CD8-positive, alpha-beta memory T cell (primary cell): ENCODE measurements at regions not wholly inside any gene's neighbourhood (a gene's known extent, or its start where the extent isn't known, plus 50 kb on each side); places are given as distances from the start of the nearest gene placed in this dataset.
"Not testable (repeated sequence)": the region's sequence is repeated elsewhere in the genome, so short reads cannot be mapped to it uniquely, and the experiment has no call there.

Experiments used
- CTCF ChIA-PET: fragments of 350-600 bp; sonication (Branson Sonifier 250); formaldehyde crosslinking; loops from one replicate; lab custom pipeline; 2021; ENCODE audit warnings: antibody characterized with exemption; lab: Charles Lee
- POLR2A ChIA-PET: fragments of 350-600 bp; sonication (Branson Sonifier 250); formaldehyde crosslinking; loops from one replicate; lab custom pipeline; 2021; ENCODE audit warnings: antibody characterized with exemption; lab: Charles Lee
- DNase-seq, 5 donors: peaks; one replicate each; pipeline versions ENCODE4 v3.0.0 to v3.0.0-alpha.2; 2020 to 2022; ENCODE audit warnings: mixed read lengths in 1 of 5
- H3K27ac ChIP-seq: one replicate; pipeline ENCODE4 v1.7.0; 2013; ENCODE audit warnings: low read depth, mild to moderate bottlenecking, low read length, moderate library complexity
- H3K27me3 ChIP-seq: 2 replicates; pipeline ENCODE4 v1.7.0; 2013; ENCODE audit warnings: low read length, mild to moderate bottlenecking; ENCODE audit not compliant: insufficient read depth, poor library complexity, severe bottlenecking
- H3K36me3 ChIP-seq: 2 replicates; pipeline ENCODE4 v1.7.0; 2013; ENCODE audit warnings: mild to moderate bottlenecking, low read length, moderate library complexity; ENCODE audit not compliant: insufficient read depth
- H3K4me1 ChIP-seq: 2 replicates; pipeline ENCODE4 v1.7.0; 2013; ENCODE audit warnings: mild to moderate bottlenecking, low read length, moderate library complexity; ENCODE audit not compliant: insufficient read depth
- H3K4me3 ChIP-seq: 2 replicates; pipeline ENCODE4 v1.7.0; 2013; ENCODE audit warnings: mild to moderate bottlenecking, low read length
- H3K9me3 ChIP-seq: 2 replicates; pipeline ENCODE4 v1.7.0; 2013; ENCODE audit warnings: mild to moderate bottlenecking, low read length
- H3K27ac Mint-ChIP-seq, 8 donors: one replicate each; pipeline ENCODE4 v1.8.0; 2020 to 2021; ENCODE audit warnings: mixed read lengths in 8 of 8, mild to moderate bottlenecking in 6 of 8, inconsistent platforms in 3 of 8, moderate library complexity in 3 of 8
- H3K27me3 Mint-ChIP-seq, 2 donors: one replicate each; pipeline ENCODE4 v1.8.0; 2020 to 2021; ENCODE audit warnings: mixed read lengths in 2 of 2, mild to moderate bottlenecking in 1 of 2, moderate library complexity in 1 of 2
- H3K36me3 Mint-ChIP-seq, 3 donors: one replicate each; pipeline ENCODE4 v1.8.0; 2020 to 2021; ENCODE audit warnings: mixed read lengths in 3 of 3, inconsistent platforms in 1 of 3, mild to moderate bottlenecking in 1 of 3
- H3K4me1 Mint-ChIP-seq, 3 donors: one replicate each; pipeline ENCODE4 v1.8.0; 2020 to 2021; ENCODE audit warnings: mixed read lengths in 3 of 3, inconsistent platforms in 1 of 3, mild to moderate bottlenecking in 1 of 3
- H3K4me3 Mint-ChIP-seq, 7 donors: one replicate each; pipeline ENCODE4 v1.8.0; 2020 to 2021; ENCODE audit warnings: mixed read lengths in 7 of 7, mild to moderate bottlenecking in 6 of 7, moderate library complexity in 4 of 7, inconsistent platforms in 2 of 7
- H3K9me3 Mint-ChIP-seq, 5 donors: one replicate each; pipeline ENCODE4 v1.8.0; 2020 to 2022; ENCODE audit warnings: mixed read lengths in 5 of 5, mild to moderate bottlenecking in 3 of 5, moderate library complexity in 2 of 5, inconsistent platforms in 1 of 5

DNA sequence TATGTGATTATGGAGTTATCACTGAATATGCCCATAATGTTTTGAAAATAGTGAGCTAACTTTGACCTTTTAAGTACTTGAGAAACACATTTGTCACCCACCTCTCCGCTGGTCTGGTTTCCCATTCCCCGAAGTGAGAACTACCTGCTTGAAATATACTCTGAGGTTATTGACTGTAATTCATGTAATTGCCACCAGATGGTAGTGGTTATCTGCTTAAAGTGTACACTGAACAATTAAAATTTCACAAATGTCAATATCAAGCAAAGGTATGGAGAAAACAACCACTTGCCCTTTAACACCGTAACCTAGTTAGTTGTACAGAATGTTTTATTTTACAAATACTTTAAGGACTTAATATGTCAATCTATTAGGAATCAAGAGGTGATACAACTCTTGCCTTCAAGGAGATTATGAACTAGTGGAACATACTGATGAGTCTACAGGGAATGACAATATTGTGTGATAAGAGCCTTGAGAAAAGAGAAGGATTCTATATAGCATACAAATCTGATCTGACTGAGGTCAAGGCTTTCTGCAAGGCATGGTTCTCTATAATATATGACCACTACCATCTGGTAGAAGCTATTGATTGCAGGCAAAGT lies 316.8 kb upstream of the KCNH7 start:
- Mint-ChIP-seq H3K36me3 (no peaks in the 10 kb centered on the region), H3K4me1 (no peaks in the 10 kb centered on the region), H3K27ac (no peak overlapping the region), H3K9me3 (peaks cover 0 to 9% (median 1%) of the 10 kb centered on the region in 5 donors), H3K27me3 (no peaks in the 10 kb centered on the region), H3K4me3 (no peak overlapping the region)
- Histone ChIP-seq H3K27me3 (no peaks in the 10 kb centered on the region), H3K9me3 (no peaks in the 10 kb centered on the region), H3K36me3 (no peaks in the 10 kb centered on the region), H3K4me3 (no peak overlapping the region), H3K27ac (no peak overlapping the region), H3K4me1 (no peaks in the 10 kb centered on the region)
- DNase-seq: no peak
- POLR2A ChIA-PET: no interaction called here
- CTCF ChIA-PET: no interaction called here

DNA sequence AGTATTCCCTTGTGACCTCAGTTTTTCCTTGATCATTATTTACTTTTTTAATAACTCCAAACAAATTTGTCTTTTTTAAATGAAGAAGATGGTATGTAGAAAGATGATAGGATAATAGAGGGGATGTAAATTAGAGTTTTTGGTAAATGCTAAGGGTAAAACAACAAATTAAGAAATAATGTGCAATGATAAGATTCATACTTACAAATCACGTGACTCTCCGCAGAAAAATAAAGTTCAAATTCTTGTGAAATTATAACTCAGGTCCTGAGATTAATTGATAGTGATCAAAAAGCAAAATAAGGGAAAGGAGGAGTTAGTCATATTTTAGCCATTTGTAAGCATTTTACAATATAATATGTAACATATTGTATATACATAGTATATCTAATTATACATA lies 304.1 kb upstream of the KCNH7 start:
- no peaks in the 10 kb centered on the region for H3K27me3 Mint-ChIP-seq
- H3K27ac Mint-ChIP-seq: no peak overlapping the region
- H3K36me3 Mint-ChIP-seq: no peaks in the 10 kb centered on the region
- no peaks in the 10 kb centered on the region for H3K4me1 ChIP-seq
- POLR2A ChIA-PET: no interaction called here
- no peaks in the 10 kb centered on the region for H3K36me3 ChIP-seq
- H3K4me1 Mint-ChIP-seq: no peaks in the 10 kb centered on the region
- CTCF ChIA-PET: no interaction called here
- no peaks in the 10 kb centered on the region for H3K9me3 ChIP-seq
- H3K4me3 Mint-ChIP-seq: no peak overlapping the region
- H3K27ac ChIP-seq: no peak overlapping the region
- no peaks in the 10 kb centered on the region for H3K27me3 ChIP-seq
- DNase-seq: no peak
- peaks cover 0 to 19% (median 7%) of the 10 kb centered on the region in 5 donors for H3K9me3 Mint-ChIP-seq
- H3K4me3 ChIP-seq: no peak overlapping the region

DNA sequence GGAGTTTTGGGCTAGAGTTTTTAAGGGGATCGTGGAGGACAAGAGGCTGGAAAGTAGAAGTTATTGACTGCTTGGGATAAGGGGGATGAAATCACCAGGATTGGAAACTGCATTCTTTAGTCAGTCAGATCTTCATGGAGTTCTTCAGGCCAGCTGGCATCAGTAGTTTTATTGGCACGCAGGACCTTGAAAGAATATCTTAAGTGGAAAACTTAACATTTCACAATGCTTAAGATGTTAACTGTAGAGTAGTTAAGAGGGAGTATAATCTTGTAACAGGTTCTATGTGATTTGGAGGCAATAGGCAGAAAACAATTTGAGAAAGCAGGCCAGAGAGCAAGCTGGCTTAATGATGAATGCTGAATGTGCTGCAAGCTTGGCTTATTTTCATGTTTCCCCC lies 300.4 kb upstream of the KCNH7 start:
- peaks cover 0 to 12% (median 6%) of the 10 kb centered on the region in 5 donors for H3K9me3 Mint-ChIP-seq
- no peaks in the 10 kb centered on the region for H3K4me1 Mint-ChIP-seq
- no peak overlapping the region for H3K27ac Mint-ChIP-seq
- H3K4me3 ChIP-seq: no peak overlapping the region
- H3K36me3 ChIP-seq: no peaks in the 10 kb centered on the region
- ChIA-PET POLR2A (no interaction called here), CTCF (no interaction called here)
- H3K36me3 Mint-ChIP-seq: no peaks in the 10 kb centered on the region
- no peak for DNase-seq
- no peaks in the 10 kb centered on the region for H3K27me3 Mint-ChIP-seq
- H3K27me3 ChIP-seq: no peaks in the 10 kb centered on the region
- H3K4me3 Mint-ChIP-seq: no peak overlapping the region
- H3K4me1 ChIP-seq: no peaks in the 10 kb centered on the region
- no peak overlapping the region for H3K27ac ChIP-seq
- no peaks in the 10 kb centered on the region for H3K9me3 ChIP-seq

DNA sequence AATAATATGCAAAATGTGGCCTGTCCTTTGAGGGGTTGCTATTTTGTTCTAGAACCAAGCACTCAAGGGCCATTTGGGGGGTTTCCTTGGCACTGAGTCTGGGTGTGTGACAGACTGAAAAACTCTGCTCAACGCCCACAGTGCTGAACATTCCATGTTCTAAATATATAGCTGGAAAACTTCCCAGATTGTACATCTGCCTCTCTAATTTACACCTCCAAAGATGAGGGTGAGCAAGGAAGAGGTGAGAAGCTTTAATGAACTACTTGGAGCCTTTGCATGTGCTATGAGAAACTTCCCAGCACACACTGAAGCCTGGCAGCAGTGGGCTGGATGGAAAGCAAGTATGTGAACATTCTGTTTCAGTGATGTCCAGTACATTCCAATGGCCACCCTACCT lies 296.7 kb upstream of the KCNH7 start:
- H3K4me3 ChIP-seq: no peak overlapping the region
- Mint-ChIP-seq H3K4me1 (no peaks in the 10 kb centered on the region), H3K9me3 (peaks cover 3 to 9% (median 6%) of the 10 kb centered on the region in 5 donors), H3K27me3 (no peaks in the 10 kb centered on the region), H3K36me3 (no peaks in the 10 kb centered on the region), H3K27ac (no peak overlapping the region), H3K4me3 (no peak overlapping the region)
- CTCF ChIA-PET: no interaction called here
- no peaks in the 10 kb centered on the region for H3K4me1 ChIP-seq
- H3K36me3 ChIP-seq: no peaks in the 10 kb centered on the region
- no peak overlapping the region for H3K27ac ChIP-seq
- H3K27me3 ChIP-seq: no peaks in the 10 kb centered on the region
- no peak for DNase-seq
- POLR2A ChIA-PET: no interaction called here
- H3K9me3 ChIP-seq: no peaks in the 10 kb centered on the region

DNA sequence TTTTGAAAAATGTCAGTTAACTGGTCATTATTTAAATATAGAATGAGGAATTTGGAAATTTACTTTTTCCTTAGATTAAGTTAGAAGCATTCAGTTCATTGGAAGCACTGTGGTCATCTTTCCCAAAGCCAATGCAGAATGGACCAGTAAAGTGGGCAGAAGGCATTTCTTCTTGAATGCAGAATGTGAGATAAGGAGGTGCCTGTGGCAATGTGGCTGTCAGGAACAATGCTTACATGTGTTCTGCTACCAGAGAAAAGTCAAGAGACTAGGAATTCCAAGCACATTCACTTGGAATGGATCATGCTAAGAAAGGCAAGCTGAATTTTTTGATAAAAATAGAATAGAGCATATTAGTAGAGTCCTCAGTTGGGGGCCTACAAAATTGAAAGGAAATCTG lies 295.0 kb upstream of the KCNH7 start:
- Histone ChIP-seq H3K9me3 (no peaks in the 10 kb centered on the region), H3K4me3 (no peak overlapping the region), H3K36me3 (no peaks in the 10 kb centered on the region), H3K27me3 (no peaks in the 10 kb centered on the region), H3K4me1 (no peaks in the 10 kb centered on the region), H3K27ac (no peak overlapping the region)
- POLR2A ChIA-PET: no interaction called here
- Mint-ChIP-seq H3K9me3 (peaks cover under 1 to 5% (median 2%) of the 10 kb centered on the region in 5 donors), H3K4me3 (no peak overlapping the region), H3K27ac (no peak overlapping the region), H3K4me1 (no peaks in the 10 kb centered on the region), H3K36me3 (no peaks in the 10 kb centered on the region), H3K27me3 (no peaks in the 10 kb centered on the region)
- CTCF ChIA-PET: no interaction called here
- no peak for DNase-seq

DNA sequence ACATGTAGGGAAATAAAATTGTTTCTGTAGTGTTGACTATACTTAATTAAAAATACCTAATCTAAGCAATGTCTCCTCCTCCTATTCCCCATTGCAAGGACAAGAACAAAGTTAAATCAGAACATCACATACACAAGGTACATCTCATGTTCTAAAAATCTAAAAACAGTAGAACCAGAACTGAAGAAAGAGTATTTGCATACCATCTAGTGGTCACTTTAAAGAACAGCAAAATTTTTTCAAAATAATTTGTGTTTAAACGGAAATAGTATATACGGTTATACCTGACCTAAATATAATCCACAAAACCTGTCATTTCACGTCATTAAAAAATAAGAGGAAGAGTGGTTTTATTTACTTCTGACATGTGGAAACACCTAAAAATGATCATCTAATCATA lies 294.3 kb upstream of the KCNH7 start:
- Mint-ChIP-seq H3K36me3 (no peaks in the 10 kb centered on the region), H3K4me1 (no peaks in the 10 kb centered on the region), H3K9me3 (peaks cover 0 to 4% (median 2%) of the 10 kb centered on the region in 5 donors), H3K4me3 (no peak overlapping the region), H3K27ac (no peak overlapping the region), H3K27me3 (no peaks in the 10 kb centered on the region)
- Histone ChIP-seq H3K4me1 (no peaks in the 10 kb centered on the region), H3K27me3 (no peaks in the 10 kb centered on the region), H3K36me3 (no peaks in the 10 kb centered on the region), H3K9me3 (no peaks in the 10 kb centered on the region), H3K4me3 (no peak overlapping the region), H3K27ac (no peak overlapping the region)
- ChIA-PET CTCF (no interaction called here), POLR2A (no interaction called here)
- DNase-seq: no peak

DNA sequence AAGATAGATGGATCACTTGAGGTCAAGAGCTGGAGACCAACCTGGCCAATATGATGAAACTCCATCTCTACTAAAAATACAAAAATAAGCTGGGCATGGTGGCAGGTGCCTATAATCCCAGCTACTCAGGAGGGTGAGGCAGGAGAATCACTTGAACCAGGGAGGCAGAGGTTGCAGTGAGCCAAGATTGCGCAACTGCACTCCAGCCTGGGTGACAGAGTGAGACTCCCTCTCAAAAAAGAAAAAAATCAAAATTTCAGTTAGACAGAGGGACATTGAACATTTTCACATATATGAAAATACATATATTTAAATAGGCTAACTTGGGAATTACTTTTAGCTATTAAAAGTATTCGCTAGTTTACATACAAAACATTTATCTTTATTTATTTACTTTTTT lies 293.6 kb upstream of the KCNH7 start:
- POLR2A ChIA-PET, H3K4me3 Mint-ChIP-seq: not testable (repeated sequence)

DNA sequence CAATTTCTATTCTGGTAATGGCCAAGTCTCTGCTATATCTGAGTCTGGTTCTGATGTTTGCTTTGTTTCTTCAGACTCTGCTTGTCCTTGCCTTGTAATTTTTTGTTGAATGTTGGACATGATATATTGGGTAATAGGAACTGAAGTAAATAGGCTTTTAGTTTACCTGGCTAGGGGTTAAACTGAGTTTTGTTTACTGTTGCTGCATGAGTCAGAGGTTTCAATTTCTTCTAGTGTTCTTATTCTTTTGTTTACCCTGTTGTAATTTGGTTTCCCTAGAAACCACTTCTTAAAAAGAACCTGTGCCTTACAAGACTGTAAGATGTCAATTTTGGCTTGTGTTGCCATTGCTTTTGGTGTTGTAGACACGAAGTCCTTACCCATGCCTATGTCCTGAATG lies 285.0 kb upstream of the KCNH7 start:
- Mint-ChIP-seq H3K4me1 (no peaks in the 10 kb centered on the region), H3K4me3 (no peak overlapping the region), H3K27me3 (no peaks in the 10 kb centered on the region), H3K9me3 (peaks cover 0 to 5% (median 0%) of the 10 kb centered on the region in 5 donors), H3K27ac (no peak overlapping the region), H3K36me3 (no peaks in the 10 kb centered on the region)
- H3K27me3 ChIP-seq: no peaks in the 10 kb centered on the region
- ChIA-PET POLR2A (no interaction called here), CTCF (no interaction called here)
- H3K4me1 ChIP-seq: no peaks in the 10 kb centered on the region
- no peaks in the 10 kb centered on the region for H3K9me3 ChIP-seq
- no peak overlapping the region for H3K27ac ChIP-seq
- no peak overlapping the region for H3K4me3 ChIP-seq
- DNase-seq: no peak
- no peaks in the 10 kb centered on the region for H3K36me3 ChIP-seq

More for the DNA sequence above, 293.6 kb upstream of the KCNH7 start:
- H3K27ac Mint-ChIP-seq, H3K27me3 Mint-ChIP-seq, H3K27ac ChIP-seq, H3K9me3 ChIP-seq, H3K36me3 Mint-ChIP-seq, H3K27me3 ChIP-seq, H3K4me1 Mint-ChIP-seq, H3K36me3 ChIP-seq, H3K4me1 ChIP-seq, CTCF ChIA-PET, DNase-seq, H3K9me3 Mint-ChIP-seq, H3K4me3 ChIP-seq: not testable (repeated sequence)

DNA sequence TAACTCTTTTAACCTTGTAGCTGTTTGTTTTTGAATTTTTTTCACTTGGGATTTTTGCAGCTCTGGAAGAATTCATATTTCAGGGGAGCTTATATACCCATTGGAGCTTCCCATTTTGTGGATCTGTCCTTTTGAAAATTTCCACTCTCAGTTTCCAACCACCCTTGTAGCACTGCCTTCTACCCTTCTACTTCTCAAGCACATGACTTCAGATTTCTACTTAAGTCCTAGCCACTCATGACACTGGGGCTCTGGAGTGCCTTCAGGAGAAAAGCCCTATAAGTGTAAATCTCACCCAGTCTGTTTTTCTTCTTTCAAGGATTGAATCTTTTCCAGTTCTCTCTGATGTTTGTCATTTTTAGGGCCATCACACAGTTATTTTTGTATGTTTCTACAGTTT lies 283.7 kb upstream of the KCNH7 start:
- Histone ChIP-seq H3K4me3 (no peak overlapping the region), H3K36me3 (no peaks in the 10 kb centered on the region), H3K9me3 (no peaks in the 10 kb centered on the region), H3K27me3 (no peaks in the 10 kb centered on the region), H3K4me1 (no peaks in the 10 kb centered on the region), H3K27ac (no peak overlapping the region)
- H3K27ac Mint-ChIP-seq: no peak overlapping the region
- H3K27me3 Mint-ChIP-seq: no peaks in the 10 kb centered on the region
- ChIA-PET CTCF (no interaction called here), POLR2A (no interaction called here)
- no peaks in the 10 kb centered on the region for H3K4me1 Mint-ChIP-seq
- H3K4me3 Mint-ChIP-seq: no peak overlapping the region
- no peak for DNase-seq
- peaks cover 0 to 5% (median 0%) of the 10 kb centered on the region in 5 donors for H3K9me3 Mint-ChIP-seq
- H3K36me3 Mint-ChIP-seq: no peaks in the 10 kb centered on the region
